ENCODE measurements at regions not wholly inside any gene's neighbourhood (a gene's known extent, or its start where the extent isn't known, plus 50 kb on each side); places are given as distances from the start of the nearest gene placed in this dataset.

GRCh38 chr14:106530031-106530422, 1003.6 kb downstream of the TMEM121 start:
- TF ChIP-seq FOXM1 (IDR thresholded peaks at IDR 0.05; ENCODE audit: borderline replicate concordance, low read depth) = no peak

GRCh38 chr14:106530423-106531107, 1004.2 kb downstream of the TMEM121 start:
- TF ChIP-seq EGR1 (IDR thresholded peaks at IDR 0.05) (no peak), FOXM1 (IDR thresholded peaks at IDR 0.05; ENCODE audit: borderline replicate concordance, low read depth) (no peak), CEBPB (IDR thresholded peaks at IDR 0.05) (no peak), YY1 (IDR thresholded peaks at IDR 0.05; ENCODE audit: low read depth) (no peak), MAX (IDR thresholded peaks at IDR 0.05) (no peak), TAF1 (IDR thresholded peaks at IDR 0.05; ENCODE audit: low read depth) (no peak), NFIC (IDR thresholded peaks at IDR 0.05) (no peak), TCF12 (IDR thresholded peaks at IDR 0.05; ENCODE audit: low read depth) (no peak), USF1 (IDR thresholded peaks at IDR 0.05) (no peak), TEAD4 (IDR thresholded peaks at IDR 0.05) (no peak), CREB1 (IDR thresholded peaks at IDR 0.05; ENCODE audit: low read depth) (no peak), RAD21 (IDR thresholded peaks at IDR 0.05; ENCODE audit: low read depth) (no peak), REST (IDR thresholded peaks at IDR 0.05; ENCODE audit: low read depth) (no peak)

- TF ChIP-seq TEAD4 (IDR thresholded peaks at IDR 0.05) = no peak
- no peak for TF ChIP-seq ZBTB7A (IDR thresholded peaks at IDR 0.05; ENCODE audit: low read depth)
- no peak for TF ChIP-seq TAF1 (IDR thresholded peaks at IDR 0.05; ENCODE audit: low read depth)
- no peak for TF ChIP-seq USF1 (IDR thresholded peaks at IDR 0.05)
- TF ChIP-seq MAX (IDR thresholded peaks at IDR 0.05) = no peak
- TF ChIP-seq CEBPB (IDR thresholded peaks at IDR 0.05) = no peak
- TF ChIP-seq TCF12 (IDR thresholded peaks at IDR 0.05; ENCODE audit: low read depth) = no peak
- no peak for TF ChIP-seq EGR1 (IDR thresholded peaks at IDR 0.05)
- no peak for TF ChIP-seq REST (IDR thresholded peaks at IDR 0.05; ENCODE audit: low read depth)
- TF ChIP-seq FOXM1 (IDR thresholded peaks at IDR 0.05; ENCODE audit: borderline replicate concordance, low read depth) = no peak
- no peak for TF ChIP-seq EP300 (IDR thresholded peaks at IDR 0.05; ENCODE audit: borderline replicate concordance)
- TF ChIP-seq RAD21 (IDR thresholded peaks at IDR 0.05; ENCODE audit: low read depth) = no peak
Measured at GRCh38 chr14:106538201-106538600, 1011.8 kb downstream of the TMEM121 start.

- TF ChIP-seq RAD21 (IDR thresholded peaks at IDR 0.05; ENCODE audit: low read depth) (no peak), MAX (IDR thresholded peaks at IDR 0.05) (no peak), TAF1 (IDR thresholded peaks at IDR 0.05; ENCODE audit: low read depth) (no peak), ZBTB7A (IDR thresholded peaks at IDR 0.05; ENCODE audit: low read depth) (no peak), TCF12 (IDR thresholded peaks at IDR 0.05; ENCODE audit: low read depth) (no peak), USF1 (IDR thresholded peaks at IDR 0.05) (no peak), EP300 (IDR thresholded peaks at IDR 0.05; ENCODE audit: borderline replicate concordance) (no peak), YY1 (IDR thresholded peaks at IDR 0.05; ENCODE audit: low read depth) (no peak), CEBPB (IDR thresholded peaks at IDR 0.05) (no peak), NFIC (IDR thresholded peaks at IDR 0.05) (no peak), FOXM1 (IDR thresholded peaks at IDR 0.05; ENCODE audit: borderline replicate concordance, low read depth) (no peak), EGR1 (IDR thresholded peaks at IDR 0.05) (no peak), TEAD4 (IDR thresholded peaks at IDR 0.05) (no peak)
Measured at GRCh38 chr14:106547735-106548434, 1021.5 kb downstream of the TMEM121 start.

GRCh38 chr14:106549064-106549463, 1022.7 kb downstream of the TMEM121 start:
- TF ChIP-seq NFIC (IDR thresholded peaks at IDR 0.05) (no peak), RAD21 (IDR thresholded peaks at IDR 0.05; ENCODE audit: low read depth) (no peak)
